ENCODE measurements at regions not wholly inside any gene's neighbourhood (a gene's known extent, or its start where the extent isn't known, plus 50 kb on each side); places are given as distances from the start of the nearest gene placed in this dataset.

DNA sequence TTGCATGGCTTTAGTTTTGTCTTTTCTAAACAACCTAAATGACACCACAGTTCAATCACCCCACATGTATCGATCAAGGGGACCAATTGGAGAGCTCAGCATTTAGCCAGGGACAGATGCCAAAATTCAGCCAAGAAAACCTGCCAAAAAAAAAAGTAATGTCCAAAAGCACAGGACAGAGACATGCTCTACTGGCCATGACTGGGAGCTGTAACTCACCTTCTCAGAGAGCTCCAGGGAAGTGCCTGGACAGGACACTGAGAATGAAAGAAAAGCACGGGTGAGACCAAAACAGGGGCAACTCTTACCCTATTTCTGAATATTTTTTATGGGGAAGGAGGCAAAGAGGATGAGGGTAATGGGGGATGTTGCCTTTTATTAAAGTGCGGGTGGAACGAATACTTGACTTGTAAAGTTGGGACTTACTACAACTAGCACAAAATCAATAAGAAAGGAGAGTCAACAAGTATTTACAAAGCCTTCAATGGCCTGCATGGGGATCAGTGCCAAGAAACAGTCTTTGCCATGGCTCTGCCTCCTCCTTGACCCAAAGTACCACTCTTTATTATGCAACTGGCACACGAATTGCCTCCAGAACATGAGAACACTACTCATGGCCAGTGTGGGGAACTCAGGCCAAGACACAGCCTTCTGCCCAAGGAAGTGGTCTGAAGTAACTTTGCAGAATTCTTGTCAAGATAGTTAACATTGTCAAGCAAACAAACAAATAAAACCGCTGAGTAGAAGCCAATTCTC, 72.9 kb upstream of the HK2 start:
- peak in 1 of 3 donors; percentile 9 for DNase-seq
- Mint-ChIP-seq H3K27ac (no peak overlapping the region), H3K9me3 (peaks cover 10 to 18% (median 11%) of the 10 kb centered on the region in 7 donors), H3K27me3 (ENCODE audit: low read depth in 3 of 3) (peaks cover 0 to 1% (median 0%) of the 10 kb centered on the region in 3 donors), H3K4me3 (no peak overlapping the region), H3K36me3 (peaks cover 0 to 5% of the 10 kb centered on the region in 2 donors), H3K4me1 (peaks cover 43% of the 10 kb centered on the region)
- Histone ChIP-seq H2AFZ (ENCODE audit: insufficient read depth, low read depth, low read length, poor library complexity, severe bottlenecking) (no peak overlapping the region), H3K79me2 (ENCODE audit: insufficient read depth, low read length) (no peaks in the 10 kb centered on the region), H3K27me3 (ENCODE audit: control insufficient read depth in 2 of 2, insufficient read depth in 2 of 2, low read length in 2 of 2) (no peaks in the 10 kb centered on the region), H3K27ac (ENCODE audit: low read depth in 1 of 2, low read length in 2 of 2) (no peak overlapping the region), H3K4me1 (ENCODE audit: control insufficient read depth in 1 of 2, insufficient read depth in 2 of 2, low read length in 2 of 2) (peaks cover 27 to 34% of the 10 kb centered on the region in 2 donors), H3K9me3 (replicated peaks in 1 of 2; ENCODE audit: control insufficient read depth in 1 of 2, insufficient read depth in 1 of 2, low read length in 2 of 2) (peaks cover 8 to 12% of the 10 kb centered on the region in 2 donors), H3K36me3 (replicated peaks in 1 of 2; ENCODE audit: control insufficient read depth in 1 of 2, insufficient read depth in 2 of 2, low read length in 2 of 2) (no peaks in the 10 kb centered on the region), H3K4me2 (replicated peaks; ENCODE audit: extremely low read depth, low read length, poor library complexity, severe bottlenecking) (no peak overlapping the region), H4K20me1 (ENCODE audit: insufficient read depth, low read length) (no peaks in the 10 kb centered on the region), H3K9ac (ENCODE audit: insufficient read depth, low read length, poor library complexity, severe bottlenecking) (no peak overlapping the region), H3K4me3 (replicated peaks in 1 of 3; ENCODE audit: low read depth in 2 of 3, low read length in 3 of 3) (no peak overlapping the region)
- intact Hi-C loops (cut with micrococcal nuclease) = no loop called here
- TF ChIP-seq, protein P1, sequence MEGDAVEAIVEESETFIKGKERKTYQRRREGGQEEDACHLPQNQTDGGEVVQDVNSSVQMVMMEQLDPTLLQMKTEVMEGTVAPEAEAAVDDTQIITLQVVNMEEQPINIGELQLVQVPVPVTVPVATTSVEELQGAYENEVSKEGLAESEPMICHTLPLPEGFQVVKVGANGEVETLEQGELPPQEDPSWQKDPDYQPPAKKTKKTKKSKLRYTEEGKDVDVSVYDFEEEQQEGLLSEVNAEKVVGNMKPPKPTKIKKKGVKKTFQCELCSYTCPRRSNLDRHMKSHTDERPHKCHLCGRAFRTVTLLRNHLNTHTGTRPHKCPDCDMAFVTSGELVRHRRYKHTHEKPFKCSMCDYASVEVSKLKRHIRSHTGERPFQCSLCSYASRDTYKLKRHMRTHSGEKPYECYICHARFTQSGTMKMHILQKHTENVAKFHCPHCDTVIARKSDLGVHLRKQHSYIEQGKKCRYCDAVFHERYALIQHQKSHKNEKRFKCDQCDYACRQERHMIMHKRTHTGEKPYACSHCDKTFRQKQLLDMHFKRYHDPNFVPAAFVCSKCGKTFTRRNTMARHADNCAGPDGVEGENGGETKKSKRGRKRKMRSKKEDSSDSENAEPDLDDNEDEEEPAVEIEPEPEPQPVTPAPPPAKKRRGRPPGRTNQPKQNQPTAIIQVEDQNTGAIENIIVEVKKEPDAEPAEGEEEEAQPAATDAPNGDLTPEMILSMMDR (IDR thresholded peaks at IDR 0.05) = no peak
- 50% methylated on average over 2 of the region's 6 CpGs for WGBS (ENCODE audit: insufficient coverage)

DNA sequence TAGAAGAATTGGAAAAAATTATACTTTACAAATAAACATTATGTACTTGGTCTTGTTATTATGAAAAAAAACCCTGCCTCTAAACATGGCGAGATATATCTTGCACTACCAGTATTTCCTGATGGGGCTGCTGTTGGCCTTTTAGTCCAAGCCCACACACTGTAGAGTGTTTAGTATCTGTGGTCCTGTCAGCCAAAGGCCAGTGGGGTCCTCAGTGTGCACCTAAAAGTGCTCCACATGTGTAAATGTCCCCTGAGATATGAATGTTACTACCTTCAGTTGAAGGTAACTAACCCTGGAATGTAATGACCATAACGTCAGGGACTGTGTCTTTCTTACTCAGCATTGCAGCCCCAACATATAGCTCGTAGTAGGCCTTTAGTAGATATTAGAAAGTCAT, 71.1 kb upstream of the HK2 start:
- H3K27ac ChIP-seq (ENCODE audit: low read depth in 1 of 2, low read length in 2 of 2) = no peak overlapping the region
- TF ChIP-seq, protein P1 (IDR thresholded peaks at IDR 0.05) = no peak

More for the DNA sequence above, 71.1 kb upstream of the HK2 start:
- intact Hi-C loops (cut with micrococcal nuclease) = no loop called here
- Histone ChIP-seq H3K36me3 (replicated peaks in 1 of 2; ENCODE audit: control insufficient read depth in 1 of 2, insufficient read depth in 2 of 2, low read length in 2 of 2) (no peaks in the 10 kb centered on the region), H3K4me2 (replicated peaks; ENCODE audit: extremely low read depth, low read length, poor library complexity, severe bottlenecking) (no peak overlapping the region), H3K4me1 (ENCODE audit: control insufficient read depth in 1 of 2, insufficient read depth in 2 of 2, low read length in 2 of 2) (peaks cover 27 to 35% of the 10 kb centered on the region in 2 donors), H3K79me2 (ENCODE audit: insufficient read depth, low read length) (no peaks in the 10 kb centered on the region), H3K9ac (ENCODE audit: insufficient read depth, low read length, poor library complexity, severe bottlenecking) (no peak overlapping the region), H2AFZ (ENCODE audit: insufficient read depth, low read depth, low read length, poor library complexity, severe bottlenecking) (no peak overlapping the region), H3K4me3 (replicated peaks in 1 of 3; ENCODE audit: low read depth in 2 of 3, low read length in 3 of 3) (no peak overlapping the region), H3K27me3 (ENCODE audit: control insufficient read depth in 2 of 2, insufficient read depth in 2 of 2, low read length in 2 of 2) (no peaks in the 10 kb centered on the region), H4K20me1 (ENCODE audit: insufficient read depth, low read length) (no peaks in the 10 kb centered on the region), H3K9me3 (replicated peaks in 1 of 2; ENCODE audit: control insufficient read depth in 1 of 2, insufficient read depth in 1 of 2, low read length in 2 of 2) (no peaks in the 10 kb centered on the region)
- WGBS (ENCODE audit: insufficient coverage) = no CpG with 5 or more reads among the region's 3 CpGs
- Mint-ChIP-seq H3K9me3 (peaks cover 1 to 7% (median 3%) of the 10 kb centered on the region in 7 donors), H3K27ac (no peak overlapping the region), H3K4me1 (peaks cover 44% of the 10 kb centered on the region), H3K36me3 (peaks cover 0 to 2% of the 10 kb centered on the region in 2 donors), H3K4me3 (no peak overlapping the region), H3K27me3 (ENCODE audit: low read depth in 3 of 3) (peaks cover 0 to 1% (median 0%) of the 10 kb centered on the region in 3 donors)
- peak in 1 of 3 donors; percentile 6 for DNase-seq
